HUES48 (cell line): ENCODE measurements at regions not wholly inside any gene's neighbourhood (a gene's known extent, or its start where the extent isn't known, plus 50 kb on each side); places are given as distances from the start of the nearest gene placed in this dataset.

Experiments
- H3K27ac ChIP-seq: one replicate; pipeline ENCODE4 v1.7.0; 2013; ENCODE audit warnings: low read depth, low read length, inconsistent platforms
- H3K27me3 ChIP-seq: 2 replicates; pipeline ENCODE4 v1.6.1; 2013; ENCODE audit warnings: mild to moderate bottlenecking, low read length; ENCODE audit not compliant: control insufficient read depth, insufficient read depth
- H3K36me3 ChIP-seq: 2 replicates; pipeline ENCODE4 v1.6.1; 2013; ENCODE audit warnings: low read length; ENCODE audit not compliant: control insufficient read depth, insufficient read depth
- H3K4me1 ChIP-seq: 2 replicates; pipeline ENCODE4 v1.6.1; 2013; ENCODE audit warnings: mild to moderate bottlenecking, low read length; ENCODE audit not compliant: control insufficient read depth, insufficient read depth
- H3K4me3 ChIP-seq: 2 replicates; pipeline ENCODE4 v1.5.1; 2013; ENCODE audit warnings: mild to moderate bottlenecking, low read depth, low read length
- H3K9ac ChIP-seq: 2 replicates; pipeline ENCODE4 v1.6.1; 2013; ENCODE audit warnings: mild to moderate bottlenecking, low read depth, low read length, moderate library complexity
- H3K9me3 ChIP-seq: 2 replicates; pipeline ENCODE4 v1.6.1; 2013; ENCODE audit warnings: low read length; ENCODE audit not compliant: control insufficient read depth, insufficient read depth

DNA sequence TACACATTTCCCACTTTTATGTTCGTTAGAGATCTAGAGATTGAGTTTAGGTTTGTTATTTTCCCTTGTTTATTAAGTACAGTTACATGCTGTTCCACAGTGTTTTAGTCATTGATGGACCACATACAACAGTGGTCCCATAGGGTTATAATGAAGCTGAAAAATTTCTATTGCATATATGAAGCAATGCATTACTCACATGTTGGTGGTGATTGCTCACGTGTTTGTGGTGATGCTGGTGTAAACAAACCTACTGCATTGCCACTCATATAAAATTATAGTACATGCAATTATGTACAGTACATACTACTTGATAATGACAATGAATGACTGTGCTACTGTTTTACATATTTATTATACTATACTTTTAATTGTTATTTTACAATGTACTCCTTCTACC, 51.0 kb upstream of the NXPH2 start:
- Histone ChIP-seq H3K4me1 (no peaks in the 10 kb centered on the region), H3K9ac (no peak overlapping the region), H3K27ac (no peak overlapping the region), H3K36me3 (no peaks in the 10 kb centered on the region), H3K4me3 (no peak overlapping the region), H3K9me3 (no peaks in the 10 kb centered on the region), H3K27me3 (no peaks in the 10 kb centered on the region)

DNA sequence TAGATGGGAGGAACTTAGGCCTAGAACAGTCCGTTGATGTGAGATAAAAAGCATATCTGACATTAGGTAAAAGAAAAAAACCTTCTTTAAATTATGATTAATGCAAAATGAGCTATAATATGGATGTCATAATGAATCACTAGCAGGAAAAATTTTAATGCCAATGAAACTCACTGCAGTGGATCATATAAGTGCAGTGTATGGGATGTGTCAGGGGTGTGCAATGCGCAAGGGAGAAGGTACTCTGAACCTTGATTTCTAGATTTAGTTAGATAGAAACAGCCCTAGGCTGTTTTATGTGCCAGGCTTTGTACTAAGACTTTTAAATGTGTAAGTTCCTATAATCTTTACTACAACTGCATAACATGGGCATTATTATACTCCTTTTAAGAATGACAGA, 50.4 kb upstream of the NXPH2 start:
- Histone ChIP-seq H3K36me3 (no peaks in the 10 kb centered on the region), H3K9ac (no peak overlapping the region), H3K4me1 (no peaks in the 10 kb centered on the region), H3K27me3 (no peaks in the 10 kb centered on the region), H3K4me3 (no peak overlapping the region), H3K9me3 (no peaks in the 10 kb centered on the region), H3K27ac (no peak overlapping the region)
